ENCODE measurements at regions not wholly inside any gene's neighbourhood (a gene's known extent, or its start where the extent isn't known, plus 50 kb on each side); places are given as distances from the start of the nearest gene placed in this dataset.

DNA sequence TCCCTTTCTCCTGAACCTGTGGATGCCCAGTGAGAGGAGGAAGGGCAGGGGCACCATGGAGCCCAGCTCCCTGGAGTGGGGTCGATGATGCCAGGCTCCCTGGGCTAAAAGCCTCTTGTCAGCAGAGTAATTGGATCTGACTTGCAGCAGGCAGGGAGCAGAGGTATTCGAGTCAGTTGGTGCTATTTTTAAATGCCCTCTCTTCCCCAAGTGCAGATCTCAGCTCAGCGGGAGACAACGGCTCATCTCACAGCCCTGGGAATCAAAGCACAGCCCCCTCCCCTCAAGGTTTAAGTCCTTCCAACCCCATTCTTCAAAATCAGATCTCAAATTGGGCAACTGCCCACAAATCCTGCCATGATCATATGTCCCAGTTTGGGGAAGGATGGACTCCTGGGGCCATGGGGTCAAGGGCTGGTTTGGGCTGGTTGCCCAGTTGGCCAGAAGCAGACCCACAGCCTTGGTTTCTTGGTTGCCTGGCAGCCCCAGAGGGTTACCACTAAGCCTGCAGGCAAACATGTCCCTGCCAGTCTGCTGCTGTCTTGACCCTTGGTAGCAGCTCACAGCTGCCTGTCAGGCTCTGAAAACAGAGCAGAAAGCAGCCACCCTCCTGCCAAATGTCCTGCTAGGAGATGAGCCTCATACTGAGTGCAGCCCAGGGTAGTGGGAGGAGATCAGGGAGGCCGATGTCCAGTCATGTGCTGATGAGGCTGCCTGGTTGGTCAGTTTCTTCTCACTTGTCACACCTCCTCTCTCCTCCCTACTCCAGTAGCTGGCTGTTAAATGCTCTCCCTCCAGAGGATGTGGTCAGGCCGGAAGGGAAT is 244.9 kb downstream of the LOXHD1 start:
- Mint-ChIP-seq H3K4me3 (no peak overlapping the region), H3K27ac (no peak overlapping the region), H3K27me3 (peaks cover 8% of the 10 kb centered on the region), H3K4me1 (no peaks in the 10 kb centered on the region), H3K9me3 (ENCODE audit: insufficient read depth) (no peaks in the 10 kb centered on the region)
- CTCF ChIA-PET: no interaction called here
- DNase-seq (no peak), ATAC-seq (ENCODE audit: low read depth) (no peak)
- Histone ChIP-seq H4K20me1 (ENCODE audit: control insufficient read depth, insufficient read depth, low read length, poor library complexity, severe bottlenecking) (no peaks in the 10 kb centered on the region), H3K36me3 (replicated peaks in 1 of 2; ENCODE audit: control extremely low read depth in 1 of 2, control insufficient read depth in 1 of 2, extremely low read depth in 1 of 2, insufficient read depth in 2 of 2, low read length in 1 of 2) (no peaks in the 10 kb centered on the region), H3K9ac (ENCODE audit: low read length) (no peak overlapping the region), H3K9me3 (ENCODE audit: control extremely low read depth in 1 of 3, control insufficient read depth in 2 of 3, insufficient read depth in 1 of 3, low read length in 2 of 3) (no peaks in the 10 kb centered on the region), H3K4me1 (ENCODE audit: control insufficient read depth in 2 of 2, insufficient read depth in 2 of 2, low read length in 2 of 2) (no peaks in the 10 kb centered on the region), H2AFZ (ENCODE audit: insufficient read depth, low read depth, low read length, poor library complexity, severe bottlenecking) (no peak overlapping the region), H3K4me2 (replicated peaks; ENCODE audit: low read depth, low read length, poor library complexity, severe bottlenecking) (no peak overlapping the region), H3K27me3 (replicated peaks in 1 of 4; ENCODE audit: control extremely low read depth in 1 of 4, control insufficient read depth in 3 of 4, insufficient read depth in 4 of 4, low read length in 3 of 4) (no peaks in the 10 kb centered on the region), H3K79me2 (ENCODE audit: control insufficient read depth, insufficient read depth, low read length) (no peaks in the 10 kb centered on the region), H3K4me3 (ENCODE audit: control extremely low read depth in 1 of 5, extremely low read depth in 1 of 5, insufficient read depth in 1 of 5, low read depth in 2 of 5, low read length in 4 of 5) (no peak overlapping the region), H3K27ac (ENCODE audit: low read length in 2 of 2) (no peak overlapping the region)
- no peak for TF ChIP-seq EZH2 (IDR thresholded peaks at IDR 0.05; ENCODE audit: borderline replicate concordance, insufficient read depth, low read depth, low read length, poor library complexity, severe bottlenecking)
- TF ChIP-seq, protein P1, sequence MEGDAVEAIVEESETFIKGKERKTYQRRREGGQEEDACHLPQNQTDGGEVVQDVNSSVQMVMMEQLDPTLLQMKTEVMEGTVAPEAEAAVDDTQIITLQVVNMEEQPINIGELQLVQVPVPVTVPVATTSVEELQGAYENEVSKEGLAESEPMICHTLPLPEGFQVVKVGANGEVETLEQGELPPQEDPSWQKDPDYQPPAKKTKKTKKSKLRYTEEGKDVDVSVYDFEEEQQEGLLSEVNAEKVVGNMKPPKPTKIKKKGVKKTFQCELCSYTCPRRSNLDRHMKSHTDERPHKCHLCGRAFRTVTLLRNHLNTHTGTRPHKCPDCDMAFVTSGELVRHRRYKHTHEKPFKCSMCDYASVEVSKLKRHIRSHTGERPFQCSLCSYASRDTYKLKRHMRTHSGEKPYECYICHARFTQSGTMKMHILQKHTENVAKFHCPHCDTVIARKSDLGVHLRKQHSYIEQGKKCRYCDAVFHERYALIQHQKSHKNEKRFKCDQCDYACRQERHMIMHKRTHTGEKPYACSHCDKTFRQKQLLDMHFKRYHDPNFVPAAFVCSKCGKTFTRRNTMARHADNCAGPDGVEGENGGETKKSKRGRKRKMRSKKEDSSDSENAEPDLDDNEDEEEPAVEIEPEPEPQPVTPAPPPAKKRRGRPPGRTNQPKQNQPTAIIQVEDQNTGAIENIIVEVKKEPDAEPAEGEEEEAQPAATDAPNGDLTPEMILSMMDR (IDR thresholded peaks at IDR 0.05): no peak
- 77% methylated on average over 4 of the region's 6 CpGs for WGBS (ENCODE audit: insufficient coverage)
- POLR2A ChIA-PET: no interaction called here
- intact Hi-C loops (cut with micrococcal nuclease): no loop called here

DNA sequence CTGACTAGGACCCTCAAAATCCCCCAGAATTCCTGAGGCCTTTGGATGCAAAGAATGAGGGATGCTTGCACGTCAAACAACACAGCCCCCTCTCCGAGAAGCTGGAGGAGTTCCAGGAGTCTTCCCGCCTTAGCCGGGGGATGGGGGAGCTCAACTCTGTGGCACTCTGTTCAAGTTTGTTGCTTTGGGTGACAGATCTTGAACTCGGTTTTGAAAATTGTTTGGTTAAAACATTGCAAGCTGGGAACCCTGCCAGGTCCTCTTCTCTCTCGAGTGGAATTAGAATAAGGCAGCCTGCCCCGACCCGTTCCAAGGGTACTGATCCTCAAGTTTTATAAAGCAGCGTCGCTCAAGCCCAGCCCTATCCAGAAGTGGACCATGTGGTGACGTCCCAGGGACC is 244.1 kb downstream of the LOXHD1 start:
- no peak overlapping the region for H3K27ac Mint-ChIP-seq
- H3K36me3 ChIP-seq (replicated peaks in 1 of 2; ENCODE audit: control extremely low read depth in 1 of 2, control insufficient read depth in 1 of 2, extremely low read depth in 1 of 2, insufficient read depth in 2 of 2, low read length in 1 of 2): no peaks in the 10 kb centered on the region
- no peaks in the 10 kb centered on the region for H4K20me1 ChIP-seq (ENCODE audit: control insufficient read depth, insufficient read depth, low read length, poor library complexity, severe bottlenecking)
- H3K9me3 Mint-ChIP-seq (ENCODE audit: insufficient read depth): no peaks in the 10 kb centered on the region
- no peak overlapping the region for H3K9ac ChIP-seq (ENCODE audit: low read length)
- POLR2A ChIA-PET: no interaction called here
- WGBS (ENCODE audit: insufficient coverage): 87% methylated on average over 11 of the region's 11 CpGs
- CTCF ChIA-PET: no interaction called here
- no peaks in the 10 kb centered on the region for H3K79me2 ChIP-seq (ENCODE audit: control insufficient read depth, insufficient read depth, low read length)
- no peak overlapping the region for H3K27ac ChIP-seq (ENCODE audit: low read length in 2 of 2)
- no peak overlapping the region for H3K4me2 ChIP-seq (replicated peaks; ENCODE audit: low read depth, low read length, poor library complexity, severe bottlenecking)
- no peak overlapping the region for H2AFZ ChIP-seq (ENCODE audit: insufficient read depth, low read depth, low read length, poor library complexity, severe bottlenecking)
- H3K4me1 ChIP-seq (ENCODE audit: control insufficient read depth in 2 of 2, insufficient read depth in 2 of 2, low read length in 2 of 2): no peaks in the 10 kb centered on the region
- no peak for DNase-seq
- intact Hi-C loops (cut with micrococcal nuclease): no loop called here
- TF ChIP-seq, protein P1 (IDR thresholded peaks at IDR 0.05): no peak
- no peak for TF ChIP-seq EZH2 (IDR thresholded peaks at IDR 0.05; ENCODE audit: borderline replicate concordance, insufficient read depth, low read depth, low read length, poor library complexity, severe bottlenecking)
- H3K4me3 Mint-ChIP-seq: no peak overlapping the region
- H3K4me1 Mint-ChIP-seq: no peaks in the 10 kb centered on the region
- no peak overlapping the region for H3K4me3 ChIP-seq (ENCODE audit: control extremely low read depth in 1 of 5, extremely low read depth in 1 of 5, insufficient read depth in 1 of 5, low read depth in 2 of 5, low read length in 4 of 5)
- H3K9me3 ChIP-seq (ENCODE audit: control extremely low read depth in 1 of 3, control insufficient read depth in 2 of 3, insufficient read depth in 1 of 3, low read length in 2 of 3): no peaks in the 10 kb centered on the region
- ATAC-seq (ENCODE audit: low read depth): no peak
- H3K27me3 ChIP-seq (replicated peaks in 1 of 4; ENCODE audit: control extremely low read depth in 1 of 4, control insufficient read depth in 3 of 4, insufficient read depth in 4 of 4, low read length in 3 of 4): no peaks in the 10 kb centered on the region
- H3K27me3 Mint-ChIP-seq: peaks cover under 1% of the 10 kb centered on the region

Measured in B cell (primary cell).